K562 (cell line): ENCODE measurements at regions not wholly inside any gene's neighbourhood (a gene's known extent, or its start where the extent isn't known, plus 50 kb on each side); places are given as distances from the start of the nearest gene placed in this dataset.
A peak's percentile ranks its signal among the peaks of the same experiment; 100 is the strongest.

Source experiments
- ATAC-seq: fragments of 200-7000 bp; cut with Tn5 transposase; 3 replicates; pipeline ENCODE4 v1.9.1; 2020; ENCODE audit warnings: moderate library complexity
- BruUV-seq: library from RNA; stranded (reverse); fragments of 400-500 nt; replicated peaks from 2 replicates; lab custom pipeline; 2021; lab: Mats Ljungman, UMichigan
- CTCF ChIA-PET: fragments of 300-600 bp; formaldehyde crosslinking; extraction: SDS; loops from one replicate; lab custom pipeline; 2021; ENCODE audit warnings: low intra/inter-chr PET ratio; lab: Yijun Ruan, JAX
- POLR2A ChIA-PET: fragments of 300-600, 350-650 bp; sonication (Branson Sonifier 250); formaldehyde crosslinking; extraction: SDS; loops from one replicate; lab custom pipeline; 2021; ENCODE audit warnings: antibody characterized with exemption, inconsistent platforms; lab: Yijun Ruan, JAX
- DNase-seq, 4 experiments: peaks; one replicate each; pipeline versions ENCODE4 v3.0.0 to v3.0.0-alpha.2; 2011 to 2018; ENCODE audit warnings: low spot score in 3 of 4, mixed read lengths in 3 of 4; ENCODE audit errors: extremely low read depth in 1 of 4
- FAIRE-seq: peaks from 2 replicates; lab custom pipeline; 2011; peaks lifted over from hg19 to GRCh38; lab: Jason Lieb, UNC
- H2AFZ ChIP-seq: 2 replicates; pipeline ENCODE4 v1.6.0; 2011; ENCODE audit warnings: low read depth, low read length, control low read depth, inconsistent platforms
- H3K27ac ChIP-seq: fragments of 200-600 bp; 3 replicates; pipeline ENCODE4 v1.8.0; 2011; ENCODE audit warnings: low read depth, mild to moderate bottlenecking, control low read depth, inconsistent platforms, low read length, moderate library complexity, mixed read lengths; ENCODE audit errors: extremely low read depth
- H3K27me3 ChIP-seq, 2 experiments: fragments of 300-600 bp in 1 of 2; 2 replicates in 1 of 2; 3 replicates in 1 of 2; pipeline versions ENCODE4 v1.6.0 to v1.8.0; 2011; ENCODE audit warnings: inconsistent platforms in 2 of 2, low read length in 2 of 2, mild to moderate bottlenecking in 1 of 2, mixed read lengths in 1 of 2, moderate library complexity in 1 of 2; ENCODE audit not compliant: control insufficient read depth in 2 of 2, insufficient read depth in 2 of 2
- H3K36me3 ChIP-seq: fragments of 300-600 bp; 3 replicates; pipeline ENCODE4 v1.8.0; 2011; ENCODE audit warnings: mild to moderate bottlenecking, low read length, inconsistent platforms; ENCODE audit not compliant: control insufficient read depth, insufficient read depth
- H3K4me1 ChIP-seq, 2 experiments: fragments of 200-600 bp in 1 of 2; replicated peaks in 1 of 2; 2 replicates in 1 of 2; 3 replicates in 1 of 2; pipeline versions ENCODE4 v1.5.1 to v1.8.0; 2011; ENCODE audit warnings: inconsistent platforms in 2 of 2, low read length in 2 of 2, mild to moderate bottlenecking in 1 of 2, mixed read lengths in 1 of 2, moderate library complexity in 1 of 2; ENCODE audit not compliant: control insufficient read depth in 2 of 2, insufficient read depth in 2 of 2
- H3K4me2 ChIP-seq: 2 replicates; pipeline ENCODE4 v1.6.1; 2011; ENCODE audit warnings: low read length, control low read depth, inconsistent platforms, mixed read lengths; ENCODE audit not compliant: insufficient read depth
- H3K4me3 ChIP-seq: fragments of 200-600 bp; sonication (generic), shearing (Covaris generic); 2 replicates; pipeline ENCODE4 v1.5.1; 2016; ENCODE audit warnings: control low read depth, inconsistent platforms
- H3K79me2 ChIP-seq: fragments of 200-600 bp; 3 replicates; pipeline ENCODE4 v1.8.0; 2011; ENCODE audit warnings: low read length, inconsistent platforms; ENCODE audit not compliant: control insufficient read depth, insufficient read depth
- H3K9ac ChIP-seq, 2 experiments: 2 replicates each; pipeline versions ENCODE4 v1.6.0 to v1.6.1; 2011; ENCODE audit warnings: low read depth in 2 of 2, low read length in 2 of 2, control low read depth in 1 of 2, inconsistent platforms in 1 of 2, mild to moderate bottlenecking in 1 of 2, mixed read lengths in 1 of 2; ENCODE audit not compliant: insufficient read depth in 1 of 2
- H3K9me1 ChIP-seq: one replicate; pipeline ENCODE4 v1.6.0; 2011; ENCODE audit warnings: inconsistent platforms, mild to moderate bottlenecking, low read length, moderate library complexity; ENCODE audit not compliant: control insufficient read depth, insufficient read depth
- H3K9me3 ChIP-seq: replicated peaks from 2 replicates; pipeline ENCODE4 v1.5.1; 2011; ENCODE audit warnings: low read depth, low read length, inconsistent platforms; ENCODE audit not compliant: control insufficient read depth, insufficient read depth
- H4K20me1 ChIP-seq: replicated peaks from 2 replicates; pipeline ENCODE4 v1.6.1; 2011; ENCODE audit warnings: low read length, inconsistent platforms, mixed read lengths; ENCODE audit not compliant: control insufficient read depth, insufficient read depth
- ARID1B ChIP-seq: fragments of 450-650 bp; IDR thresholded peaks from 2 replicates; pipeline ENCODE4 v1.6.1; 2016; ENCODE audit warnings: antibody characterized with exemption, mild to moderate bottlenecking, inconsistent platforms
- BRCA1 ChIP-seq, 2 experiments: fragments of 450-650 bp in 1 of 2; sonication (generic) in 1 of 2; formaldehyde crosslinking in 1 of 2; IDR thresholded peaks; 2 replicates each; pipeline versions ENCODE4 v1.5.0 to v1.6.1; 2017 to 2020; ENCODE audit warnings: mild to moderate bottlenecking in 1 of 2, missing genetic modification reagents in 1 of 2
- C11orf30 ChIP-seq: fragments of 450-650 bp; IDR thresholded peaks from 2 replicates; pipeline ENCODE4 v1.6.1; 2016; ENCODE audit warnings: low read depth, mild to moderate bottlenecking
- EGR1 ChIP-seq: fragments of 450-650 bp; conservative IDR thresholded peaks from 2 replicates; pipeline ENCODE4 v1.6.1; 2017; ENCODE audit warnings: mild to moderate bottlenecking
- FOS ChIP-seq: IDR thresholded peaks from 3 replicates; pipeline ENCODE4 v1.6.1; 2011; ENCODE audit not compliant: insufficient read length; ENCODE audit errors: extremely low read depth
- LARP7 ChIP-seq: fragments of 450-650 bp; IDR thresholded peaks from 2 replicates; pipeline ENCODE4 v1.6.1; 2016
- MAFF ChIP-seq: IDR thresholded peaks from 2 replicates; pipeline ENCODE4 v1.6.1; 2012; ENCODE audit warnings: low read length, improper control_type of control experiment
- MTF1 ChIP-seq: fragments of 250-450 bp; sonication (Bioruptor Pico); IDR thresholded peaks from 2 replicates; pipeline ENCODE4 v1.9.0; 2021; ENCODE audit warnings: moderate library complexity, mild to moderate bottlenecking, inconsistent platforms, borderline replicate concordance
- NKRF ChIP-seq: fragments of 450-650 bp; IDR thresholded peaks from 2 replicates; pipeline ENCODE4 v1.6.1; 2016; ENCODE audit warnings: borderline replicate concordance
- SIN3B ChIP-seq: fragments of 450-650 bp; IDR thresholded peaks from 2 replicates; pipeline ENCODE4 v1.6.1; 2017; ENCODE audit warnings: low read depth, mild to moderate bottlenecking, moderate library complexity
- THRAP3 ChIP-seq: fragments of 450-650 bp; IDR thresholded peaks from 2 replicates; pipeline ENCODE4 v1.6.1; 2016; ENCODE audit warnings: mild to moderate bottlenecking, inconsistent platforms, borderline replicate concordance
- THRB ChIP-seq: fragments of 450-650 bp; formaldehyde crosslinking; conservative IDR thresholded peaks from 2 replicates; pipeline ENCODE4 v1.4.0; 2022; ENCODE audit warnings: mild to moderate bottlenecking, missing genetic modification characterization
- TRIM25 ChIP-seq: fragments of 450-650 bp; IDR thresholded peaks from 2 replicates; pipeline ENCODE4 v1.7.0; 2016; ENCODE audit warnings: borderline replicate concordance
- ZKSCAN1 ChIP-seq: fragments of 150-350 bp; IDR thresholded peaks from 2 replicates; pipeline ENCODE4 v1.6.1; 2016; ENCODE audit warnings: low read depth, low read length
- ZNF12 ChIP-seq: sonication (generic); formaldehyde crosslinking; IDR thresholded peaks from 2 replicates; pipeline ENCODE4 v1.4.0; 2020; ENCODE audit warnings: mild to moderate bottlenecking, missing genetic modification reagents
- ZNF263 ChIP-seq: sonication (generic); formaldehyde crosslinking; IDR thresholded peaks from 2 replicates; pipeline ENCODE4 v1.8.0; 2022; ENCODE audit warnings: mild to moderate bottlenecking, missing genetic modification reagents, borderline replicate concordance
- ZNF551 ChIP-seq: fragments of 250-450 bp; sonication (Bioruptor Pico); IDR thresholded peaks from 2 replicates; pipeline ENCODE4 v1.5.0; 2021; ENCODE audit warnings: mild to moderate bottlenecking, moderate library complexity
- ZNF589 ChIP-seq: fragments of 200-800 bp; sonication (Bioruptor generic); IDR thresholded peaks from 2 replicates; pipeline ENCODE4 v1.6.1; 2016; ENCODE audit warnings: low read depth, missing genetic modification characterization, missing compliant biosample characterization
- WGBS: fragments of 100-300 bp; shearing (Covaris generic); methylation state at CpG from one replicate; pipeline ENCODE4 v1.1.6; 2016; ENCODE audit warnings: low coverage, mixed read lengths; ENCODE audit not compliant: insufficient coverage; ENCODE audit errors: missing lambda C conversion rate; 5-methylcytosine and 5-hydroxymethylcytosine counted together
- in situ Hi-C: fragments of 300-500 bp; cut with MboI; formaldehyde crosslinking; loops from 4 replicates; pipeline ENCODE4 v1.15.0; 2018; ENCODE audit warnings: inconsistent platforms, mixed read lengths
- intact Hi-C: fragments of 100-400 bp; cut with micrococcal nuclease; formaldehyde crosslinking; loops from 2 replicates; pipeline ENCODE4 v1.14.2; 2022

- in situ Hi-C loops (no loop called here), intact Hi-C loops (no loop called here)
- Histone ChIP-seq H2AFZ (no peak overlapping the region), H4K20me1 (no peaks in the 10 kb centered on the region), H3K27ac (no peak overlapping the region), H3K9ac (no peak overlapping the region), H3K4me2 (no peak overlapping the region), H3K27me3 (peaks cover 27 to 31% of the 10 kb centered on the region in 2 experiments), H3K4me1 (no peaks in the 10 kb centered on the region), H3K9me3 (no peaks in the 10 kb centered on the region), H3K4me3 (no peak overlapping the region), H3K36me3 (no peaks in the 10 kb centered on the region), H3K9me1 (no peaks in the 10 kb centered on the region), H3K79me2 (no peaks in the 10 kb centered on the region)
- FAIRE-seq: no peak
- ATAC-seq: no peak
- no peak for DNase-seq
- WGBS: 0% methylated on average over 7 of the region's 7 CpGs
- POLR2A ChIA-PET: interaction anchor here (0.6 to 0.8 kb wide), 4 partner anchors 20 to 1473 kb away, joined by 3 to 4 read pairs (median 3); no protein-coding TSS in a partner anchor
- no TSS peak for BruUV-seq
- CTCF ChIA-PET: no interaction called here
- TF ChIP-seq FOS (no peak), ARID1B (no peak), ZNF12 (CRISPR knock-in tag) (no peak), NKRF (no peak), MTF1 (CRISPR knock-in tag) (no peak), ZKSCAN1 (no peak), TRIM25 (no peak), LARP7 (no peak), MAFF (peak; percentile 62), THRB (CRISPR knock-in tag) (no peak), ZNF589 (CRISPR knock-in tag) (no peak), EGR1 (peak; percentile 32), ZNF551 (CRISPR knock-in tag) (no peak), SIN3B (no peak), ZNF263 (CRISPR knock-in tag) (no peak), BRCA1 (IDR thresholded peaks at IDR 0.05) (no peak), BRCA1 (CRISPR knock-in tag; IDR thresholded peaks at IDR 0.05) (no peak), C11orf30 (peak; percentile 70), THRAP3 (no peak)
Observed at GRCh38 chr10:78892338-78893176, 176.2 kb upstream of the ZMIZ1 start.
